ENCODE measurements at regions not wholly inside any gene's neighbourhood (a gene's known extent, or its start where the extent isn't known, plus 50 kb on each side); places are given as distances from the start of the nearest gene placed in this dataset.

GRCh38 chr4:108360754-108361445, 192.2 kb upstream of the LEF1 start:
- TF ChIP-seq, protein P1, sequence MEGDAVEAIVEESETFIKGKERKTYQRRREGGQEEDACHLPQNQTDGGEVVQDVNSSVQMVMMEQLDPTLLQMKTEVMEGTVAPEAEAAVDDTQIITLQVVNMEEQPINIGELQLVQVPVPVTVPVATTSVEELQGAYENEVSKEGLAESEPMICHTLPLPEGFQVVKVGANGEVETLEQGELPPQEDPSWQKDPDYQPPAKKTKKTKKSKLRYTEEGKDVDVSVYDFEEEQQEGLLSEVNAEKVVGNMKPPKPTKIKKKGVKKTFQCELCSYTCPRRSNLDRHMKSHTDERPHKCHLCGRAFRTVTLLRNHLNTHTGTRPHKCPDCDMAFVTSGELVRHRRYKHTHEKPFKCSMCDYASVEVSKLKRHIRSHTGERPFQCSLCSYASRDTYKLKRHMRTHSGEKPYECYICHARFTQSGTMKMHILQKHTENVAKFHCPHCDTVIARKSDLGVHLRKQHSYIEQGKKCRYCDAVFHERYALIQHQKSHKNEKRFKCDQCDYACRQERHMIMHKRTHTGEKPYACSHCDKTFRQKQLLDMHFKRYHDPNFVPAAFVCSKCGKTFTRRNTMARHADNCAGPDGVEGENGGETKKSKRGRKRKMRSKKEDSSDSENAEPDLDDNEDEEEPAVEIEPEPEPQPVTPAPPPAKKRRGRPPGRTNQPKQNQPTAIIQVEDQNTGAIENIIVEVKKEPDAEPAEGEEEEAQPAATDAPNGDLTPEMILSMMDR (IDR thresholded peaks at IDR 0.05; ENCODE audit: low read length) = no peak
- TF ChIP-seq EZH2 (optimal IDR thresholded peaks at IDR 0.05; ENCODE audit: low read depth, low read length) = no peak

All from MM.1S (cell line).